Right kidney (tissue), 1 donor: ENCODE measurements at regions not wholly inside any gene's neighbourhood (a gene's known extent, or its start where the extent isn't known, plus 50 kb on each side); places are given as distances from the start of the nearest gene placed in this dataset.
"Not testable (repeated sequence)": the region's sequence is repeated elsewhere in the genome, so short reads cannot be mapped to it uniquely, and the experiment has no call there.

Source experiments
- DNase-seq: peaks from one replicate; pipeline ENCODE4 v3.0.0-alpha.2; 2016

- no peak for DNase-seq
These were observed 632.7 kb downstream of the KLHL13 start for GRCh38 chrX:117483950-117484349.

DNA sequence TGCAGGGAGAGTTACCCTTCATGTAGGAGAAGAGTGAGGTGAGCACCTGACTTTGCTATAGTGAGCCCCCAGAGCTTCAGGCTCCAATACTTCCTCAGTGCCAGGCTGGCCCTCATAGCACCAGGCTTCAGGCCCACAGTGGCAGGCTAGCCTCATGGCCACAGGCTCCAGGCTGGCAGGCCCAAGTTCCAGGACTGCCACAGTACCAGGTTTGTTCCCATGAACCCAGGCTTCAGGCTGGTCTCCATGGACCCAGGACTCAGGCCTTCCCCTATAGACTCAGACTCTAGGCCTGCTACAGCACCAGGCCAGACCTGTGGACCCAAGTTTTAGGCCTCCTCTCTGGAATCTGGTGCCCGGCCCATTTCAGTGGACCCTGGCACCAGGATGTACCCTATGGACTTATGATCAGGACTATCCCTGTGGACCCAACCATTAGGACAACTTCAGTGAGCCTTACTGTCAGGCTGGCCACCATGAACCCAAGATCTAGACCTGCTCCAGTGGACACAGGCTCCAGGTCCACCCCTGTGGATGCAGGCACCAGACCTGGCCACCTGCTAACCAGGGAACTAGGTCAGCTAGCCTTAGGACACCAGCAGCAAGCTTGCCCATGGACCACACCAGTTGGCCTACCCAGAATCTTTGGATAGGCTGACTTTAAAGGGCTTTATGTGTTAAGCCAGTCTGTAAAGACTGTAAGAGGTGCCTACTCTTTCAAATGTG lies 658.2 kb downstream of the KLHL13 start:
- DNase-seq: no peak

DNA sequence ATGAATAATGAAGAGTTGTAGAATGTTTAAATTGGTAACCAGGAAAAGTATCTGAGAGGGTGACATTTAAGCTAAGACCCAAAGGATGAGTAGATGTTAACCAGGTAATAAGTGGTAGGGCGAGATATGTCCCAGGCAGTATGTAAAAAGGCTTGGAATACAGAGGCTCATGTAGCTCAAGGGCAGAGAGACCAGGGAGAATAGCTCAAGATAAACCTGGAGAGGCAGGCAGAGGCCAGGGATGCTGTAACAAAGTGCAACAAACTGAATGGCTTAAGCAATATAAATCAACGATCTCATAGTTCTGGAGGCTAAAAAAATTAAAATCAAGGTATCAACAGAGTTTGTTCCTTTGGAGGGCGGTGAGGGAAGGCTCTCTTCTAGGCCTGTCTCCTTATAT lies 660.8 kb downstream of the KLHL13 start:
- DNase-seq: no peak

DNA sequence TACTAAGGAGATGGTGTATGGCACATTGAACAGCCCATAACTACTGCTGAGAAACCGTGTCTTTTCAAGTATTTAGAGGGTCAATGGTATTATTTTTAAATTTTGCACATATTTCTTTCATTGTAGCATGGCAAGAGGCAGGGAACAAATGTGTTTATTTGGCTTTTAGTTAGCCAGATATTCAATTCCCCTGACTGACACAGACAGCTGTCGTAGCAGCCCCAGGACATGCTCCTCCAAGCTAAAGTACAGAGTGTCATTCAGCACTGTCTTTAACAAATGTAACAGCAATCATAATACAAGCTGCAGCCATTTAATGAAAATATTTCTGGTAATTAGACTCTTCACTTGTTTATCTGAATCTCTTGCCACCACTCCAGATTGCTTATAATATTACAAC lies 687.1 kb downstream of the KLHL13 start:
- no peak for DNase-seq

DNA sequence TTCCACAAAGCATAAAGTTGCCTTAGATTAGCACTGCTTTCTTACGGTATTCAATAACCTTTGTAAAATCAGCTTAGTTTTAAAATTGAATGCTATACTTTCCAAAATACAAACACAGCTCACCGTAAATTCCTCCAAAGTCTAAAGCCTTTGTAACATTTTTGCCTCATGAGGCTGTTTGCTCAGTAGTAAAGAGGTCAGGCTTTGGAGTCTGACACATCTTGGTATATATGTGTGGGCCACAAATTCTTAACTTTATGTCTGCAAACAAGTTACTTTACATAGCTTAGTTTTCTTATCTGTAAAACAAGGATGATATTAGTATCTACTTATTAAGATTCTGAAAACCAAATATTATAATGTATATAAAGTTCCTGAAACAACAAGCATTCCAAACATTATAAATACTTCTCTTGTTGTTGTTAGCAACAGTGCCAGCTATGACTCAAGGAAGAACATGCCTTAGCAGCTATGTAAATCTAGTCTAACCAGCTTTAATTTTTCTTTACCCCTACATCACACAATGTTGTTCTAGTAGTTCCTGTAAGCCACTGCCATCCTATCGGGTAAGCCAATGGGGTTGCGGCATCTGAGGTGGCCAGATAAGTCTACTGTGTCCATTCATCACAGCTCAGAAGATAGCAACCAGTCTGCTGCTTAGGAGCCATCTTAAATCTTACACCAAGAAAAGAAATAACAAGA lies 709.0 kb downstream of the KLHL13 start:
- DNase-seq: no peak

DNA sequence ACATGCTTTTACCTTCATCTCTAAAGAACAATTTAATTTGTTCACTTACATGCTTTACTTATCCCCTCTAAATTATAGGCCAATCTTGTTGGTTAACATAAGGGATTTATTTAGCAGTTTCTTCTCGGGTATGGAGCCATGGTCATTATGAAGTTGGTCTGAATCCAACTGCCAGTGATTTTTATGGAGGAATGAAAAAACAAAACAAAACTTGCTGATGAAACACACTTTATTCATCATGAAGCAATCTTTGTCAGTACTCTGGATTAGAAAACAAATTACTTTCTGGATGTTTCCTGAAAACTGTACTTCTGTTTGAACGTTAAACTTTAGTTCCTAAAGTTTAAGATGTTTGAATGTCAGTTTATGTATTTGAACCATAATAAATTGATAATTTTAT lies 715.8 kb downstream of the KLHL13 start:
- no peak for DNase-seq

DNA sequence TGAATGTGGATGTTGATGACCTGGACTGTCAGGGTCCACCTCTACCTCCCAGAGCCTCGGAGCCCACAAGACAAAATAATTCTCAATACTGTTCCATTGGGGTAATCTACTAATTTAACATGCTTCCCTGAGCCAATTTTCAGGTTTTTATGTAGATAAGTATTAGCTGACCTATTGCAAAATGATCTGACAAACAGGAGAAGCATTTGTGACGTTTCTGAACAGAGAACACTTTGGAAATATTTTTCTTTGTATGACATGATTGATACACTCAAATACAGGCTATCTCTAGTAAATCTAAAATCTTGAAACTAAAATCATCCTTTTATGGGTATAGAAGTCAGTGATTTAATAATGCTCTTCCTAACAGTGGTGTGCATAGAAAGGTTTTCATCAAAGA lies 716.6 kb downstream of the KLHL13 start:
- no peak for DNase-seq

DNA sequence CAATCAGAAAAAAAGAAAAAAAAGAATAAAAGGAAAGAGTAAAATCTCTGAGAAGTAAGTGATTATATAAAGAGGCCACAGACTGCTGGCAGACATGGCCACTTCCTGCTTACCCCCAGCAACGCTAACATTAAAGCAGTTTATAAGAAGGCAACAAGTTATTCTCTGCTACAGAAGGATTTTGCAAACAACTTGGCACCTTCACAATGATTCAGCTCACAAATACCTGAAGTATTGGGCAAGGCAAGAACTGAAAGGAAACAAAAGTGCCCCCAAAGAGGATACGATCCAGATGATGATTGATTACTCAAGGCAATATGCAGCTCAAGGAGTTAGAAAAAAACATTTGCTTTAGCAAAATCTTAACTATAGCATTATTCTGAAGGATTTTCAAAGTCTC lies 718.8 kb downstream of the KLHL13 start:
- no peak for DNase-seq

DNA sequence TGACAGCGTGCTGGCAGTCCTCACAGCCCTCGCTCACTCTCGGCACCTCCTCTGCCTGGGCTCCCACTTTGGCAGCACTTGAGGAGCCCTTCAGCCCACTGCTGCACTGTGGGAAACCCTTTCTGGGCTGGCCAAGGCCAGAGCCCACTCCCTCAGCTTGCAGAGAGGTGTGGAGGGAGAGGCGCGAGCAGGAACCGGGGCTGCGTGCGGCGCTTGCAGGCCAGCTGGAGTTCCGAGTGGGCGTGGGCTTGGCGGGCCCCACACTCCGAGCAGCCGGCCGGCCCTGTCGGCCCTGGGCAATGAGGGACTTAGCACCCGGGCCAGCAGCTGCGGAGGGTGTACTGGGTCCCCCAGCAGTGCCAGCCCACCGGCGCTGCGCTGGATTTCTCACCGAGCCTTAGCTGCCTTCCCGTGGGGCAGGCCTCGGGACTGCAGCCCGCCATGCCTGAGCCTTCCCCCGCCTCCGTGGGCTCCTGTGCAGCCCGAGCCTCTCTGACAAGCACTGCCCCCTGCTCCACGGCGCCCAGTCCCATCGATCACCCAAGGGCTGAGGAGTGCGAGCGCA lies 722.0 kb downstream of the KLHL13 start:
- DNase-seq: not testable (repeated sequence)

GRCh38 chrX:117392360-117392759 lies 724.2 kb downstream of the KLHL13 start:
- DNase-seq: not testable (repeated sequence)

DNA sequence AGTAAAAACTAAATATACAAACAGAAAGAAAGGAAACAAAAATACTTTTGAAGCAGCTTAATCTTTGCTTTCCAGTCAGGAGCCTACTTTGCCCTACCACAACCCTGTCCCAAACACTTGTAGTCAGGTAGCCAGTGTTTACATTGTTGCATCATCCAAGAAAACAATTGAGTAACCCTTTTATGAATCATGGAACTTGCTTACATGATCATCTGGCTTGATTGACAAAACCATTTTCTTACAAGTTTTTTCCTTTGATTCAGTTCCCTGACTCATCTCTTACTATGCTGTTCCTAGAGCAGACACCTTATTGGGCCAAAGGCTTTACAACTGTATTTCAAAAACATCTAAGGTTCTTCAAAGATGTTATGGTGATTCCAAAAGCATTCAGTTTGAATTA lies 740.1 kb downstream of the KLHL13 start:
- no peak for DNase-seq

GRCh38 chrX:117335209-117335608 lies 781.4 kb downstream of the KLHL13 start:
- no peak for DNase-seq

DNA sequence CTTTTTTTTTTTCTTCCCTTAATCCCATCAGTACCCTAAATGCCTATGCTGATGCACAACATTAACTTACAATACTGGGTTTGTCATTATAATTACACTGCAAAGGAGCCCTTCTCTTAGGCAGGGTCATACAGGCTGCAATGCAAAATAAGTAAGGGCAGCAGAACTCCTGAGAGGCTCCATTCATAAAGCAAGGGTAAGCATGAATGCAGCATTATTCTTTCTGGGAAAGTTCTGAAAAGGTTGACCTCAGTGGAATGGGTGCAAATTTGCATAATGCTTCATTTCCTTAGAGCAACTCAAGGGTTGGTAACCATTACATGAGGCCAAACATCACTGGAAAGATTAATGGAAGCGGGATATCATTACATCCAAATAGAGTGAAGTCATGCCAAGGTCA lies 789.2 kb downstream of the KLHL13 start:
- no peak for DNase-seq

DNA sequence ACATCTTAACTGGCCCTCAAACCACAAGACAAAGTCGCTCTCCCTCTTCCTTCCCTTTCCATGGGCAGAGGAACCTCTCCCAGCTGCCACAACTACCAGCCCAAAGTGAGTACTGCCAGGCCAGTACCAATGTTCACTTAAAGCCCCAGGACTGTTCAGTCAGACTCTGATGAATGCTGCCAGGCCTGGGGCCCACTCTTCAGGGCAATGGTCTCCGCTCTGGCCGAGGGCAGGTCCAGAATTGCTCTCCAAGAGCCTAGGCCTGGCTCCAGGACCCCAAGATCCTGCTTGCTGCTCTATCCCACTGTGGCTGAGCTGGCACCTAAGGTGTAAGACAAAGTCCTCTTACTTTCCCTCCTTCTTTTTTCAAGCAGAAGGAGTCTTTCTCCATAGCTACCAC lies 790.9 kb downstream of the KLHL13 start:
- DNase-seq: no peak

- DNase-seq: no peak
These were observed 811.3 kb downstream of the KLHL13 start for GRCh38 chrX:117305168-117305766.

GRCh38 chrX:117301086-117301485 lies 815.5 kb downstream of the KLHL13 start:
- no peak for DNase-seq

- DNase-seq: no peak
These were observed 824.9 kb downstream of the KLHL13 start for GRCh38 chrX:117291760-117292159.

GRCh38 chrX:117274965-117275364 lies 812.2 kb upstream of the CT83 start:
- DNase-seq: peak; percentile 1
